ENCODE measurements at regions not wholly inside any gene's neighbourhood (a gene's known extent, or its start where the extent isn't known, plus 50 kb on each side); places are given as distances from the start of the nearest gene placed in this dataset.

- H3K4me1 ChIP-seq = no peaks in the 10 kb centered on the region
- intact Hi-C loops (cut with DNase I; ENCODE audit: low total_unique reads) = no loop called here
- no peaks in the 10 kb centered on the region for H3K27me3 ChIP-seq
- in situ Hi-C loops (cut with MboI; ENCODE audit: low pct_ligation_motif_present in 1 of 4, low pct_unique_long_range_greater_than_20kb in 1 of 4, low sequenced_read_pairs in 3 of 4) = no loop called here
- H3K27ac ChIP-seq = no peak overlapping the region
- no peaks in the 10 kb centered on the region for H3K36me3 ChIP-seq
- TF ChIP-seq CTCF (IDR thresholded peaks at IDR 0.05) (no peak), POLR2A (IDR thresholded peaks at IDR 0.05) (no peak), EP300 (IDR thresholded peaks at IDR 0.05; ENCODE audit: low read depth) (no peak), POLR2AphosphoS5 (IDR thresholded peaks at IDR 0.05) (no peak)
- H3K4me3 ChIP-seq = no peak overlapping the region
- DNase-seq = no peak
- no peaks in the 10 kb centered on the region for H3K9me3 ChIP-seq
These were observed 1238.8 kb downstream of the CDH11 start for GRCh38 chr16:63883091-63883490.

GRCh38 chr16:63882576-63882975, 1239.3 kb downstream of the CDH11 start:
- no peaks in the 10 kb centered on the region for H3K9me3 ChIP-seq
- no peaks in the 10 kb centered on the region for H3K27me3 ChIP-seq
- no peaks in the 10 kb centered on the region for H3K36me3 ChIP-seq
- intact Hi-C loops (cut with DNase I; ENCODE audit: low total_unique reads) = no loop called here
- H3K4me1 ChIP-seq = no peaks in the 10 kb centered on the region
- H3K4me3 ChIP-seq = no peak overlapping the region
- DNase-seq = no peak
- in situ Hi-C loops (cut with MboI; ENCODE audit: low pct_ligation_motif_present in 1 of 4, low pct_unique_long_range_greater_than_20kb in 1 of 4, low sequenced_read_pairs in 3 of 4) = no loop called here
- TF ChIP-seq POLR2AphosphoS5 (IDR thresholded peaks at IDR 0.05) = no peak
- no peak for TF ChIP-seq EP300 (IDR thresholded peaks at IDR 0.05; ENCODE audit: low read depth)
- no peak for TF ChIP-seq CTCF (IDR thresholded peaks at IDR 0.05)
- TF ChIP-seq POLR2A (IDR thresholded peaks at IDR 0.05) = no peak
- no peak overlapping the region for H3K27ac ChIP-seq

- in situ Hi-C loops (cut with MboI; ENCODE audit: low pct_ligation_motif_present in 1 of 4, low pct_unique_long_range_greater_than_20kb in 1 of 4, low sequenced_read_pairs in 3 of 4) (no loop called here), intact Hi-C loops (cut with DNase I; ENCODE audit: low total_unique reads) (no loop called here)
- DNase-seq = no peak
- Histone ChIP-seq H3K4me1 (no peaks in the 10 kb centered on the region), H3K4me3 (no peak overlapping the region), H3K27me3 (no peaks in the 10 kb centered on the region), H3K36me3 (no peaks in the 10 kb centered on the region), H3K9me3 (no peaks in the 10 kb centered on the region), H3K27ac (no peak overlapping the region)
- no peak for TF ChIP-seq POLR2A (IDR thresholded peaks at IDR 0.05)
- TF ChIP-seq EP300 (IDR thresholded peaks at IDR 0.05; ENCODE audit: low read depth) = no peak
- no peak for TF ChIP-seq POLR2AphosphoS5 (IDR thresholded peaks at IDR 0.05)
- TF ChIP-seq CTCF (IDR thresholded peaks at IDR 0.05) = no peak
- 90 to 98% methylated on average over 2 of the region's 2 CpGs for WGBS, 2 donors (ENCODE audit: low coverage in 1 of 2)
These were observed 1240.9 kb downstream of the CDH11 start for GRCh38 chr16:63880948-63881347.

GRCh38 chr16:63877401-63877800, 1244.5 kb downstream of the CDH11 start:
- in situ Hi-C loops (cut with MboI; ENCODE audit: low pct_ligation_motif_present in 1 of 4, low pct_unique_long_range_greater_than_20kb in 1 of 4, low sequenced_read_pairs in 3 of 4) (no loop called here), intact Hi-C loops (cut with DNase I; ENCODE audit: low total_unique reads) (no loop called here)
- DNase-seq = no peak
- Histone ChIP-seq H3K4me3 (no peak overlapping the region), H3K4me1 (no peaks in the 10 kb centered on the region), H3K9me3 (no peaks in the 10 kb centered on the region), H3K36me3 (no peaks in the 10 kb centered on the region), H3K27ac (no peak overlapping the region), H3K27me3 (no peaks in the 10 kb centered on the region)
- WGBS, 2 donors (ENCODE audit: low coverage in 1 of 2) = 77 to 79% methylated on average over 3 of the region's 3 CpGs
- TF ChIP-seq POLR2A (IDR thresholded peaks at IDR 0.05) (no peak), CTCF (IDR thresholded peaks at IDR 0.05) (no peak), POLR2AphosphoS5 (IDR thresholded peaks at IDR 0.05) (no peak), EP300 (IDR thresholded peaks at IDR 0.05; ENCODE audit: low read depth) (no peak)

Measured in transverse colon (tissue), 4 donors.